IPS DF 19.7 (cell line): ENCODE measurements at regions not wholly inside any gene's neighbourhood (a gene's known extent, or its start where the extent isn't known, plus 50 kb on each side); places are given as distances from the start of the nearest gene placed in this dataset.
"Not testable (repeated sequence)": the region's sequence is repeated elsewhere in the genome, so short reads cannot be mapped to it uniquely, and the experiment has no call there.

Source experiments
- DNase-seq: peaks from one replicate; pipeline ENCODE4 v3.0.0-alpha.2; 2013; ENCODE audit warnings: low read depth, low spot score

DNA sequence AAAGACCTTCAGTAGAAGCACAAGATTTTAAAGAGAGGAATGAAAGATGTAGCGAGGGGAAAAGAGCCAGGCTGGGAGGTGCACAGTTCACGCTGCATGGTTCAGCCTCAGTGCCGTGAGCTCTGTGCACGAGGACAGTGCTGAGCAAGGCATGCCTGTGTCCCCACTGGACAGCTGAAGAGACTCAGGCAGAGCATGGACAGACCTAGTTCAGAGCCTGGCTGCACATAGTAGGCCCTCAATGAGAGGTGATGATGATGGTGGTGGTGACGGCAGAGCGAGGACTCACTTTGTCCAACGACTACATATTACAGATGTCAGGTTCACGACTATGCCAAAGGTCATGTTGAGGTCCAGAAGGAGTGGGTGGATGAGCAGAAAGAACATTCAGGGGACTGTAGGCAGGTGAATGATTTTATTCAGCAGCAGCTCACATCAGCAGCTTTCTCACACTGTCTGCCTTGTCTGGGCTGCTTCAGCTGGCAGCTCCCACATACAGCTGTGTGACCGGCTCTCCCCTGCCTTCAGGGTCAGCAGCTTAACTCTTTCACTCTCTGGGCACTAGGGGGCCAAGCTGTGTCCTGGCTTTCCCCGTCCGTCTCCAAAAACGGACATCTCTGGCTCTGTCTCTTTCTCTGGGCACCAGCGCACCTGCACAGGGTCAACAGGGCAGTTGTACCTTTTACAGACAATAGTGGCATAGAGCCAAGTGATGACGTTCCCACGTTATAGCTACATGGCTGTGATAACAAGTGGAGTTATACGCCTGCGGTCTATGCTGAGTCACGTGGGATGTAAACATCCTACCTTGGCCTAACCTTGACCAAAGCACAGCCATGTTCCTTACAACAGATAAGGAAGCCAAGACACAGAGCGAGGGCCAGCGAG, 83.4 kb upstream of the KCNK12 start:
- DNase-seq = no peak

DNA sequence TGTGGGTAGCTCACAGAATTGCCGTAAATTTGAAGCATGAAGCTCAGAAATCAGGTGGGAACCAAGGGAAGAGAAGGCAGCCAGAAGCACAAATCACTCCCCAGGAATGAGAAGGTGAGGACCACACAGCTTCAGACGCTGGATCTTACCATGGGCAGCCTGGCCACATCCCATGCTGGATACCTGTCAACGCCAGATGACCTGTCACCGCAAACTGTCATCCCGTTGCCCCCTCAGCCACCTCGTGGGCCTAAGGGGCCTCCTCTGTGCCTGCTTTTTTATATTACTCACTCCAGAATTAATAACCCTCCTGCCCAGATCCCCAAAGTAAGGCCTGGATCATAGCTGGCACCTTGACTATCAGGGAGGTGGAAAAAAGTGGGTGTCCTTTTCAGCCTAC, 82.3 kb upstream of the KCNK12 start:
- DNase-seq = no peak

GRCh38 chr2:47652061-47652690, 81.4 kb upstream of the KCNK12 start:
- DNase-seq = no peak

DNA sequence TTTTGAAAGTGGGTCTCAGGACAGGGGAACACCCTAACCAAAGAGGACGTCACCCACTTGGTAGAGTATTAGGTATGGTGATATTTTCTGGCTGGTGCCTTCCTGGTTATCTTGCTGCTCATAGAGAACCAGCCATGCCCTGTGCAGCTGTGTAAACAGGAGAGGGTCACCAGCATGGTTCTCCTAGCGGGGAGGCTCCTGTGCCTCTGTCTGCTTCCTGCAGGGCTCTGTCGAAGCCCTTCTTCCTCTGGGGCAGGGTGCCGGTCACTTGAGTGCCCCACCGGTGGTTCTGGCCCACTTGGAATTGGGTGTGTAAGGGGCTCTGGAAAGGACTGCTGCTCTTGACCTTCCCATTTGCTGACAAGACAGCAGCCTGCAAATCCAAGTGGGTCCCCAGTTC, 80.5 kb upstream of the KCNK12 start:
- no peak for DNase-seq

DNA sequence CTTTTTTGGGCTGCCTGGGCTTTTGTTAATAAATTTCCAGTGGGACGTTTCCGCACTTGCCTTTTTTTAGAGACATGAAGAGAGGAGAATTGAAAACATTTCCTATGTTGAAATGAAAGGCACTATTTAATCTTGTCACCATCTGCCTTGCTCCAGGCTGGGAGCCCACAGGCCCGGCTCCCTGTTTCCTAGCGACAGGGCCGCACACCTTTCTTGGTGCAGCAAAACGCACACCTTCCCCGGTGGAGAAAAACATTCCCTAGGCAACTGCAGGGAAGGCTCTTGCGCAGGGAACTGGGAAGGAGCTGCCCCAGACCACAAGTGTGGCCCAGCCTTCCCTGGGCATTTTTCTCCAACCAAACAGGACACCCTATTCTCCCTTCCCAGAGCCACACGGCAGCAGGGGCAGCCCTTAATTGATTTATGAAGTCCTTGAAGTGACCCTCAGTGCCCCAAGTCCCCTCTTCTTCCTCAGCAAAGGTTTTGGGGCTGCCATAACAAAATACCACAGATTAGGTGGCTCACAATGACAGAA, 79.3 kb upstream of the KCNK12 start:
- no peak for DNase-seq

GRCh38 chr2:47645246-47645645, 74.5 kb upstream of the KCNK12 start:
- no peak for DNase-seq

GRCh38 chr2:47644351-47644750, 73.6 kb upstream of the KCNK12 start:
- DNase-seq = no peak

GRCh38 chr2:47641366-47641765, 70.6 kb upstream of the KCNK12 start:
- DNase-seq = no peak

GRCh38 chr2:47640356-47640755, 69.6 kb upstream of the KCNK12 start:
- DNase-seq = no peak

DNA sequence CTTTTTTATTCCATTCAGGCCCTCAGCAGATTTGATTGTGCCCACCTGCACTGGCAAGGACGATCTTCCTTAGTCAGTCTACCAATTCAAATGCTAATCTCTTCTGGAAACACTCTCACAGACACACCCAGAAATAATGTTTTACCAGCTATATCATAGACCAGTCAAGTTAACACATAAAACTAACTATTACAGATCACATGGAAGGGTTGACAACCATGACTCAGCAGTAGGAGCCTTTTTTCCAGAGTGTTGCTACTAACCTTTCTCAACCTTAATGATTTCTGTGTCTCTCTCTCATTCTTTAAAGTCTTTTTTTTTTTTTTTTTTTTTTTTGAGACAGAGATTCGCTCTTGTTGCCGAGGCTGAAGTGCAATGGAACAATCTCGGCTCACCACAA, 68.7 kb upstream of the KCNK12 start:
- no peak for DNase-seq

GRCh38 chr2:47638430-47638829, 67.6 kb upstream of the KCNK12 start:
- DNase-seq = no peak

DNA sequence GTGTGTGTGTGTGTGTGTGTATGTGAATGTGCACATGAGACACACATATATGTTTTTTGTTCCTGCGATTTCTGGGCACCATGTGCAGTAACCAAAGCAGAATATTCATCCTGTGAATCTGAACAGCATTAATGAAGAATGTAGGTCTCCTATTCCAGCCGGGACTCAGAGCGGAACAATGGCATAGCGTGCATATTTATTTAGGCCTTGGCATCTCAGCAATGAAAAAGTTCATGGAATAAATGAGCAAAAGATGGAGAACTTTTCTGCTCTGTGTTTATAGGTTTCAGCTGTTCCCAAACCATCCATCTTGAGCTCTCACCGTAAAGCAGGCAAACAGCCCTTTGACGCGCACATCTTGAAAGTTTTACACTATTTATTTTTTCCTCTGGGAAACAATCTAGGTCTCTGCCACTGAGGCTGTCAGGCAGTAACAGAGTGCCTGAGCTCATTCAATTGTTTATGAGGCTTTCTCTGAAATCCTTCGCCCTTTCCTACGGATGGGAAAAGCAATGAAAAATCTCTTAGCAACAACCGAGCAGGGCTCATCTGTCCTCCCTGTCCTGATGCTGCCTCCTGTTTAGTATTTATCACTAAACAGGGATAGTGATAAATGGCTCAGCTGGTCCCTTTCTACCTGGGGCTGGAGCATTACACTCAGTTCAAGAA, 65.9 kb upstream of the KCNK12 start:
- DNase-seq = no peak

DNA sequence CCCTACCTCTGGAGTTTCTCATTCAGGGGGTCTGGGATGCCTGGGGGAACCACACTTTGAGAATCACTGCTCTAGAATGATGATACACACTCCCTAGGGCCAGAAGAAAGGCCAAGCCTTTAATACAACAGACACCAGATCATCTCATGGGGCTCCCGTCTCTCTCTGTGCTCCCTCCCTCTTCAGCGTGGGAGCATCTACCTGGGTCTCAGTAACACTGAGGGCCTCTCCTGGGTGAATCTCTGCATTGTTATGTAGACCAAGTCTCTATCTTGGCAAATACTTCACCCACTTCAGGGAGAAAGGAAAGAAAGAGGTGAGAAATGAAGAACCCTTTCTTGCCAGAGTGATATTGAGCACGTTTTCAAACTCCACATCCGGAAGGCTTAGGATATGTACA, 65.4 kb upstream of the KCNK12 start:
- DNase-seq = no peak

DNA sequence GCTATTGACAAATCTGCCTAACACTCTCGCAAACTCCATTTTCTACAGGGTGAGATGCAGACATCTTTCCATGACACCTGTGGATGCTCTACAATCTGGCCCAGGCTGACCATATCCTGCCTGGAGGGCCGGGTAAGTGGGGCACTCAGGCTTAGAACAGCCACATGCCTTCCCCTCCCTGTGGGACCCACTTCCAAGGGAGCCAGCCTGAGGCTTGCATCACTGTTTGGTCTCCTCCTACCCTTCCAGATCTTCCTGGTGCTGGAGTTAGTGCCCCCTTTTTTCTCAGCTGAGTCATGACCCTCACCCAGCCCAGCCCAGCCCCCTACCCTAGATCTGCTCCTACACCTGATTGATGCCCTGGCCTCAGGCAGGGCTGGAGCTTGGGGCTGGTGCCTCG, 62.0 kb upstream of the KCNK12 start:
- no peak for DNase-seq

GRCh38 chr2:47631792-47632398, 61.1 kb upstream of the KCNK12 start:
- DNase-seq = no peak

GRCh38 chr2:47631306-47631705, 60.5 kb upstream of the KCNK12 start:
- no peak for DNase-seq

DNA sequence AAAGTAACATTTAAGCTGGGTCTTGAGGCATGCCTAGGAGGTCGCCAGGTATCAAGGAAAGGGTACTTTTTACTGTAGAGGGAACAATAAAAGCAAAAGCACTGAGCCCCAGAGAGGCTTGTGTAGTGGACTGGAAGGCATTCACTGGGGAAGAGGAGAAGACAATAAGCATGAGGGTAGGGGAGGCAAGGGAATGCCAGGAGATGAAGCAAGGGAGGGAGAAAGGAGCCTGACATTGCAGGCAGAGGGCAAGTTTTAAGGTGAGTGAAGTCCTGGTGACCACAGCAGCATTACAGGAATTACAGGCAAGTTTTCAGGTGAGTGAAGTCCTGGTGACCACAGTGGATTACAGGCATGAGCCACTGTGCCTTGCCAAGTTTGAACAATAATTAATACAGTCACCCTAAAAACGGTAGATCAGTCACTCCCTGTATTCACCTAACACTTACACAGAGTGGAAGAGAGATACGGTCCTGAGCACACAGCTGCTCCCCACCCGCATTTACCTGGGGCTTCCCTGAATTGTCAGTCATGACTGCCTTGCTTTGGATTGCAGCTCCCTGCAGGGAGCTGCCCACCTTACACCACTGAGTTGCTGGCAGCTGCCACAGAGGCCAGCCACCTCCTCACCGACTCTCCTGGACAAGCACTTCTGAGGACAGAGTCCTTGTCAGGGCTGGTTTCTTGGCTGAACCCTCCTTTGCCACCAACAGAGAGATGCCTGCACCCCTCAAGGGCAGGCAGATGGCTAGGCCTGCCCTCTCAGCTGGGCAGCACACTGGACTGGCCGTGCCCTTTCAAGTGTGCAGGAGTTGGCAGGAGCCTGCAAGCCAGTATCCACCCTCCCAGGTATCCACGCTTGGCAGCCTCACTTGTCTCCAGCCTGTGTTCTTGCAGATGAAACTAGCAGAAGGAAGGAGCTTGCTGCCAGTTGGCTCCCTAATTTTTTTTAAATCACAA, 59.0 kb upstream of the KCNK12 start:
- DNase-seq = no peak

GRCh38 chr2:47628904-47629303, 58.1 kb upstream of the KCNK12 start:
- DNase-seq = no peak

DNA sequence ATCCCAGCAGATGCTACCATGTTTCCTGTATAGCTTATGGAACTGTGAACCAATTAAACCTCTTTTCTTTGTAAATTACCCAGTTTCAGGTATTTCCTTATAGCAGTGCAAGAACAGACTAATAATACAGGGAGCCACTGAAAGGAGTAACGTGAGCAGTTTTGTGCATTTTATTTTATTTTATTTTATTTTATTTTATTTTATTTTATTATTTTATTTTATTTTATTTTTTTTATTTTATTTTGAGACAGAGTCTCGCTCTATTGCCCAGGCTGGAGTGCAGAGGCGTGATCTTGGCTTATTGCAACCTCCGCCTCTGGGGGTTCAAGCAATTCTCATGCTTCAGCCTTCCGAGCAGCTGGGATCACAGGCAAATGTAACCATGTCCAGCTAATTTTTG, 55.9 kb upstream of the KCNK12 start:
- DNase-seq = no peak

DNA sequence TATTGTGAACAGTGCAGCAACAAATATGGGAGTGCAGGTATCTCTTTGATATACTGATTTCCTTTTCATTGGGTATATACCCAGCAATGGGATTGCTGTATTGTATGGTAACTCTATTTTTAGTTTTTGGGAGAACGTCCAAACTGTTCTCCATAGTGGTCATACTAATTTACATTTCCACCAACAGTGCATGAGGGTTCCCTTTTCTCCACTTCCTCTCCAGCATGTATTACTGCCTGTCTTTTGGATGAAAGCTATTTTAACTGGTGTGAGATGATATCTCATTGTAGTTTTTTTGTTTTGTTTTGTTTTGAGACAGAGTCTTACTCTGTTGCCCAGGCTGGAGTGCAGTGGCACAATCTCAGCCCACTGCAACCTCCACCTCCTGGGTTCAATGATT, 52.4 kb upstream of the KCNK12 start:
- DNase-seq = not testable (repeated sequence)
